Body of pancreas (tissue), 4 donors: ENCODE measurements at regions not wholly inside any gene's neighbourhood (a gene's known extent, or its start where the extent isn't known, plus 50 kb on each side); places are given as distances from the start of the nearest gene placed in this dataset.

ENCODE experiments used
- ATAC-seq: fragments of 150-250 bp; one replicate; pipeline ENCODE4 v1.9.1; 2016
- DNase-seq, 4 donors: peaks; one replicate each; pipeline ENCODE4 v3.0.0-alpha.2; 2019
- H3K27ac ChIP-seq, 4 donors: fragments of 200-600 bp; sonication (generic); 1 replicate in 3 of 4; 2 replicates in 1 of 4; pipeline versions ENCODE4 v1.5.1 to v1.6.1; 2016 to 2019; ENCODE audit warnings: mild to moderate bottlenecking in 1 of 4, mixed read lengths in 1 of 4, moderate library complexity in 1 of 4
- H3K27me3 ChIP-seq, 2 donors: fragments of 200-600 bp; sonication (generic); one replicate each; pipeline ENCODE4 v1.6.0; 2016; ENCODE audit warnings: mild to moderate bottlenecking in 1 of 2
- H3K36me3 ChIP-seq, 2 donors: fragments of 200-600 bp; sonication (generic); replicated peaks in 1 of 2; 2 replicates each; pipeline ENCODE4 v1.5.1; 2016; ENCODE audit warnings: low read depth in 2 of 2; ENCODE audit not compliant: insufficient read depth in 1 of 2
- H3K4me1 ChIP-seq: fragments of 200-600 bp; sonication (generic); one replicate; pipeline ENCODE4 v1.6.0; 2016
- H3K4me3 ChIP-seq, 2 donors: fragments of 200-600 bp; sonication (generic); 1 replicate in 1 of 2; 2 replicates in 1 of 2; pipeline ENCODE4 v1.5.1; 2016 to 2019
- H3K9me3 ChIP-seq, 3 donors: fragments of 200-600 bp; sonication (generic); 1 replicate in 2 of 3; 2 replicates in 1 of 3; pipeline ENCODE4 v1.5.1; 2016
- POLR2A ChIP-seq, 3 donors: fragments of 450-650 bp; IDR thresholded peaks; one replicate each; pipeline ENCODE4 v1.6.1; 2016; ENCODE audit warnings: antibody characterized with exemption in 3 of 3, mild to moderate bottlenecking in 2 of 3
- WGBS, 2 donors: methylation state at CpG; one replicate each; pipeline ENCODE4 v1.1.5; 2017; 5-methylcytosine and 5-hydroxymethylcytosine counted together
- intact Hi-C: fragments of 100-400 bp; cut with DNase I; formaldehyde crosslinking; loops from one replicate; pipeline ENCODE4 v1.15.1; 2023
- TF ChIP-seq, protein P1 (sequence below), 7 experiments: fragments of 450-650 bp in 4 of 7; fragments of 200-600 bp in 3 of 7; sonication (generic) in 3 of 7; IDR thresholded peaks; one replicate each; pipeline ENCODE4 v1.5.1; 2016 to 2019; ENCODE audit warnings: antibody characterized with exemption in 7 of 7

DNA sequence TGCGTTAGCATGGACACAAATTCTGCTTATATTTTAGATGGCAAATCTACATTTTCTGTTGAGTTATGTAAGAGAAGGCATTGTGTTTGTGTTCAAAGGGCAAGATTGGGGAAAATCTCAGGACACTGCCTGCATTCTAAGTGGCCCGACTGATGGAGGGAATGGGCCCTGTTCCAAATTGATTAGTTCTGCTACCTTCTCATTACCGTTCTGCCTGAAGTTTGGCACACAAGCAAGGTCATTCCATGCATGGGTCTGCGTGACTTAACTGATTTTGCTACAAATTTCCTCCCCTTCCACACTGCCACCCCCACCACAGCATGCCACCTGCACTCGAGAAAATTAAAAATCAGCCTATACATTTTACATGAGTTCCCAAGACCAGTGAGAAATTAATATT lies 409.9 kb downstream of the BRINP1 start:
- Histone ChIP-seq H3K4me1 (no peaks in the 10 kb centered on the region), H3K27me3 (no peaks in the 10 kb centered on the region), H3K9me3 (no peaks in the 10 kb centered on the region), H3K36me3 (no peaks in the 10 kb centered on the region), H3K27ac (no peak overlapping the region), H3K4me3 (no peak overlapping the region)
- ATAC-seq (no peak), DNase-seq (no peak)
- TF ChIP-seq, protein P1, sequence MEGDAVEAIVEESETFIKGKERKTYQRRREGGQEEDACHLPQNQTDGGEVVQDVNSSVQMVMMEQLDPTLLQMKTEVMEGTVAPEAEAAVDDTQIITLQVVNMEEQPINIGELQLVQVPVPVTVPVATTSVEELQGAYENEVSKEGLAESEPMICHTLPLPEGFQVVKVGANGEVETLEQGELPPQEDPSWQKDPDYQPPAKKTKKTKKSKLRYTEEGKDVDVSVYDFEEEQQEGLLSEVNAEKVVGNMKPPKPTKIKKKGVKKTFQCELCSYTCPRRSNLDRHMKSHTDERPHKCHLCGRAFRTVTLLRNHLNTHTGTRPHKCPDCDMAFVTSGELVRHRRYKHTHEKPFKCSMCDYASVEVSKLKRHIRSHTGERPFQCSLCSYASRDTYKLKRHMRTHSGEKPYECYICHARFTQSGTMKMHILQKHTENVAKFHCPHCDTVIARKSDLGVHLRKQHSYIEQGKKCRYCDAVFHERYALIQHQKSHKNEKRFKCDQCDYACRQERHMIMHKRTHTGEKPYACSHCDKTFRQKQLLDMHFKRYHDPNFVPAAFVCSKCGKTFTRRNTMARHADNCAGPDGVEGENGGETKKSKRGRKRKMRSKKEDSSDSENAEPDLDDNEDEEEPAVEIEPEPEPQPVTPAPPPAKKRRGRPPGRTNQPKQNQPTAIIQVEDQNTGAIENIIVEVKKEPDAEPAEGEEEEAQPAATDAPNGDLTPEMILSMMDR (IDR thresholded peaks at IDR 0.05): no peak
- WGBS, 2 donors: 24 to 31% methylated on average over 5 of the region's 5 CpGs
- intact Hi-C loops: no loop called here

DNA sequence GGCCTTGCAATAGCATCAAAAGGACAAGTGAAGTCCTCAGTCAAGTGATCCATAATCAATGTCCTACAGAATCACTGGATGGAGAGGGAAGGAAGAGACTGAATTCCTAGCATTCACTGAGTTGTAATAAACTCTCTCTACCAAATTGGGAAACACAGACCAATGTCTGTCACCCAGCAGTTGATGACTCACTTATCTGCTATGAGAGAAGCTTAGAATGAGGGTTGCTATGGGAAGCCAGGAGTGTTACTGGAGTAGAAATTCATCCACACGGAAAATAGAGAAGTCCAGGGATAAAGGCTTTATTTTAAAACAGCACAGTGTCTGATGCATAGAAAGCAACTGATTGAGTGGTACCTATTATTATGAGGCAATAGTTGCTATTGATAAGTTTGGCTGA lies 407.4 kb downstream of the BRINP1 start:
- ATAC-seq (no peak), DNase-seq (peak in 1 of 4 donors; percentile 9)
- no peak for TF ChIP-seq POLR2A (IDR thresholded peaks at IDR 0.05)
- TF ChIP-seq, protein P1 (IDR thresholded peaks at IDR 0.05): no peak
- Histone ChIP-seq H3K9me3 (no peaks in the 10 kb centered on the region), H3K4me1 (no peaks in the 10 kb centered on the region), H3K36me3 (no peaks in the 10 kb centered on the region), H3K4me3 (no peak overlapping the region), H3K27me3 (no peaks in the 10 kb centered on the region), H3K27ac (no peak overlapping the region)
- 3 to 13% methylated on average over 1 of the region's 1 CpG for WGBS, 2 donors
- intact Hi-C loops: no loop called here

DNA sequence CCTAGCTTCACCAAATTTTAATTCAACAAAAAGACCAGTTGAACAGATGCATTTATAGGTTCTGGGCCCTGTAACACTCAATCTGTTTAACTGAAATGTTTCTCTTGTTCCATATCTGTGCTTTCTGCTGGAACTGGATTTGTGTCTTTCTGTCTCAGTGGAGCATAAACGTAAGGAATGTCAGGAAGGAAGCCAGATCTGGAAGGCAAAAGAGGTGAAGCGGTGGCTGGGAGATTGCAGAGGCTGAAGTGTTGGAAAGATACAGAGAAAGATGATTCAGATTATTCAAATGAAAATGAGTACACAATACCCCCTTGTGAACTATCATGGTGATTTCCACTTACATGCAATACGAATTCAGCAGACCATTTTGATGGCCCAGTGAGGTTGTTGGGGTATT lies 406.8 kb downstream of the BRINP1 start:
- Histone ChIP-seq H3K36me3 (no peaks in the 10 kb centered on the region), H3K27ac (no peak overlapping the region), H3K4me1 (no peaks in the 10 kb centered on the region), H3K27me3 (no peaks in the 10 kb centered on the region), H3K4me3 (no peak overlapping the region), H3K9me3 (no peaks in the 10 kb centered on the region)
- ATAC-seq (no peak), DNase-seq (no peak)
- intact Hi-C loops: no loop called here
- TF ChIP-seq, protein P1 (IDR thresholded peaks at IDR 0.05): no peak
- no peak for TF ChIP-seq POLR2A (IDR thresholded peaks at IDR 0.05)
- WGBS, 2 donors: 50 to 62% methylated on average over 3 of the region's 3 CpGs

DNA sequence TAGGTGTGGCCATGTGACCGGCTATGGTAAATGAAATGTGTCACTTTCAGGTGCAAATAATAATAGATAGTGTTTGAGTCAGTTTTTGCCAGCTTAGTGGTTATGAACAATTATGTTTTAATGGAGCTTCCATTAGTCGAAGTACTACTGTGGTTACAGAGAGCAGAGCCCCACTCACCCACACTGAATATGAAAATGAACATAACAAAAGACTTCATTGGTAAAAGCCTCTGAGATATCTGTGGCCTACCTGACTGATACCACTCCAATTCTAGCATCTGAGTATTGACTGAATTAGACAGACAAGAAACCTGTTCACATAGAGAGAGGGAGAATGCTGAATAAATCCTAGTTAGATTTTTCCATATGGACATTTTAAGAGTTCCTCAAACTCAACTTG lies 405.6 kb downstream of the BRINP1 start:
- Histone ChIP-seq H3K27ac (no peak overlapping the region), H3K27me3 (no peaks in the 10 kb centered on the region), H3K9me3 (no peaks in the 10 kb centered on the region), H3K4me1 (no peaks in the 10 kb centered on the region), H3K36me3 (no peaks in the 10 kb centered on the region), H3K4me3 (no peak overlapping the region)
- no peak for DNase-seq
- no peak for ATAC-seq
- TF ChIP-seq POLR2A (IDR thresholded peaks at IDR 0.05): no peak
- TF ChIP-seq, protein P1 (IDR thresholded peaks at IDR 0.05): no peak
- intact Hi-C loops: no loop called here
- 67 to 69% methylated on average over 2 of the region's 2 CpGs for WGBS, 2 donors

DNA sequence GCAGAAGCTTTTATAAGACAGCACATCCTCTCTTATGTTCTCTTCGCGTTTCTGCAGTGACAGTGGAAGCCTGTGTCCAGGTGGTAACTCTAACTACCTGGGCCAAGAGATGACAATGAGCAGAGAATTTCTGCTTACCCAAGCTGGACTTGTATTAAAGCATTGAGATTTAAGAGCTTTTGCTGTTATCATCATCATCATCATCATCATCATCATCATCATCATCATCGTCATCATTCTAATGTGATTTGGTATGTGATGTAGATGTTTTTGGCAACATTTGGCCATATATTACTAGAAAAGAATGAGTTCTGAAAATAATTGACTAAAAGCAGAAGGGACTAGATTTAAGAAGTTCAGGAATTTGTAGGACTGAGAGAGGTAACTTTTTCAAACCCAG lies 401.3 kb downstream of the BRINP1 start:
- ATAC-seq (no peak), DNase-seq (no peak)
- Histone ChIP-seq H3K4me1 (no peaks in the 10 kb centered on the region), H3K9me3 (no peaks in the 10 kb centered on the region), H3K36me3 (no peaks in the 10 kb centered on the region), H3K4me3 (no peak overlapping the region), H3K27ac (no peak overlapping the region), H3K27me3 (no peaks in the 10 kb centered on the region)
- TF ChIP-seq POLR2A (IDR thresholded peaks at IDR 0.05): no peak
- TF ChIP-seq, protein P1 (IDR thresholded peaks at IDR 0.05): no peak
- intact Hi-C loops: no loop called here
- 65 to 77% methylated on average over 3 of the region's 3 CpGs for WGBS, 2 donors
